Karpas-422 (cell line): ENCODE measurements at regions not wholly inside any gene's neighbourhood (a gene's known extent, or its start where the extent isn't known, plus 50 kb on each side); places are given as distances from the start of the nearest gene placed in this dataset.

ENCODE experiments used
- DNase-seq: peaks from one replicate; pipeline ENCODE4 v3.0.0-alpha.2; 2015
- H2AFZ ChIP-seq: fragments of 200-600 bp; sonication (generic); 2 replicates; pipeline ENCODE4 v1.6.1; 2014; ENCODE audit warnings: antibody characterized with exemption, low read length, mixed read lengths
- H3K27ac ChIP-seq: fragments of 200-600 bp; sonication (generic); 2 replicates; pipeline ENCODE4 v1.5.1; 2014; ENCODE audit warnings: mild to moderate bottlenecking, low read length, moderate library complexity
- H3K27me3 ChIP-seq: fragments of 200-600 bp; sonication (generic); 2 replicates; pipeline ENCODE4 v1.6.1; 2014; ENCODE audit warnings: low read length, mixed read lengths
- H3K36me3 ChIP-seq: fragments of 200-600 bp; sonication (generic); 2 replicates; pipeline ENCODE4 v1.6.1; 2014; ENCODE audit warnings: low read length, mixed read lengths; ENCODE audit not compliant: insufficient read depth
- H3K4me1 ChIP-seq: fragments of 200-600 bp; sonication (generic); 2 replicates; pipeline ENCODE4 v1.6.1; 2014; ENCODE audit warnings: mild to moderate bottlenecking, low read length, mixed read lengths
- H3K4me2 ChIP-seq: fragments of 200-600 bp; sonication (generic); 2 replicates; pipeline ENCODE4 v1.6.1; 2014; ENCODE audit warnings: low read length, low read depth, mild to moderate bottlenecking; ENCODE audit not compliant: poor library complexity, severe bottlenecking
- H3K4me3 ChIP-seq: fragments of 200-600 bp; sonication (generic); 2 replicates; pipeline ENCODE4 v1.5.1; 2014; ENCODE audit warnings: mild to moderate bottlenecking, antibody characterized with exemption, low read length, mixed read lengths
- H3K79me2 ChIP-seq: fragments of 200-600 bp; sonication (generic); 2 replicates; pipeline ENCODE4 v1.6.1; 2014; ENCODE audit warnings: mild to moderate bottlenecking, low read length, mixed read lengths
- H3K9ac ChIP-seq: fragments of 200-600 bp; sonication (generic); 2 replicates; pipeline ENCODE4 v1.6.0; 2014; ENCODE audit warnings: low read length
- H3K9me2 ChIP-seq: fragments of 200-600 bp; sonication (generic), shearing (Covaris generic); replicated peaks from 2 replicates; pipeline ENCODE4 v1.6.0; 2014; ENCODE audit warnings: mild to moderate bottlenecking, low read length, moderate library complexity; ENCODE audit not compliant: insufficient read depth
- H3K9me3 ChIP-seq: fragments of 300-700, 200-600 bp; sonication (generic); 2 replicates; pipeline ENCODE4 v1.6.1; 2014; ENCODE audit warnings: low read length, mixed read lengths
- H4K20me1 ChIP-seq: fragments of 200-600 bp; sonication (generic); 2 replicates; pipeline ENCODE4 v1.6.1; 2014; ENCODE audit warnings: mild to moderate bottlenecking, antibody characterized with exemption, low read length, low read depth; ENCODE audit not compliant: insufficient read depth

DNA sequence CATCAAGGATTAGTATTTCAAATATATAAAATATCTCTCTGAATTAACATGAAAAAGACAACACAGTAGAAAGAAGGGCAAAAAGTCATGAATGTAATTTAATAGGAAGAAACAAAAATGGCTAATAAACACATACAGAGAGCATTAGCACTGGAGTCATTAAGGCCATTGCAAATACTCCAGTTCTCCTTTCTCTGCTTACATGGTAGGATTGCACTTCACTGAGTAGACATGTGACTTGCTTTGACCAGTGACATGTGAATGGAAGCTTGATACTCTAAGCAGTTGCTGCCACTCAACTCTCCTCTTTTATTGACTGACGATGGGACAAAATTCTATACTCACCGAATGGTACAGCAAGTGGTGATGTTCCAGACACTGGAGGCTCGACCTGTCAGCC lies 153.9 kb upstream of the LGALSL start:
- no peak for DNase-seq
- no peak overlapping the region for H3K9ac ChIP-seq
- H3K36me3 ChIP-seq, result no peaks in the 10 kb centered on the region
- no peaks in the 10 kb centered on the region for H4K20me1 ChIP-seq
- H3K27me3 ChIP-seq, result no peaks in the 10 kb centered on the region
- no peaks in the 10 kb centered on the region for H3K9me3 ChIP-seq
- H3K4me1 ChIP-seq, result no peaks in the 10 kb centered on the region
- no peak overlapping the region for H2AFZ ChIP-seq
- H3K4me3 ChIP-seq, result no peak overlapping the region
- no peak overlapping the region for H3K27ac ChIP-seq
- no peak overlapping the region for H3K4me2 ChIP-seq
- H3K79me2 ChIP-seq, result no peaks in the 10 kb centered on the region
- no peaks in the 10 kb centered on the region for H3K9me2 ChIP-seq

DNA sequence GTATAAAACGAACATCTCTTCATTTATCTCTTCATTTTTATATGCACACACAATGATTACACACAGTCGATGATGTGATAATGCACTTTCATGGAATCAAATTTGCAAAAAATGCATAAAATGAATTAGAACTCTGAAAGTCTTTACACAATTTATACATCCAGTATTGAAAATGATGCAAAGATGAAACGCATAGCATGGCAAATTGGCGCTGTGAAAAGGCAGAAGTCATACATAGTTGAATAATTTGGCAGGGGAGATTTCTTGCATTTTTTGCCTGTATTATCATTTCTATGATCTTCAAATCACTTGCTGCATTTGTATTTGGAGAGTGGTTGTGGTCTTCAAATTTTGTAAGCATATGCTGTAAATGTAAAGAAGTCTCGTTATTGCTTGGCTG lies 150.7 kb upstream of the LGALSL start:
- no peaks in the 10 kb centered on the region for H3K9me3 ChIP-seq
- no peaks in the 10 kb centered on the region for H3K36me3 ChIP-seq
- H3K4me1 ChIP-seq, result no peaks in the 10 kb centered on the region
- H3K9ac ChIP-seq, result no peak overlapping the region
- no peak overlapping the region for H2AFZ ChIP-seq
- H3K79me2 ChIP-seq, result no peaks in the 10 kb centered on the region
- no peak overlapping the region for H3K4me2 ChIP-seq
- H3K27ac ChIP-seq, result no peak overlapping the region
- no peak overlapping the region for H3K4me3 ChIP-seq
- no peaks in the 10 kb centered on the region for H4K20me1 ChIP-seq
- no peaks in the 10 kb centered on the region for H3K27me3 ChIP-seq
- no peak for DNase-seq
- no peaks in the 10 kb centered on the region for H3K9me2 ChIP-seq

DNA sequence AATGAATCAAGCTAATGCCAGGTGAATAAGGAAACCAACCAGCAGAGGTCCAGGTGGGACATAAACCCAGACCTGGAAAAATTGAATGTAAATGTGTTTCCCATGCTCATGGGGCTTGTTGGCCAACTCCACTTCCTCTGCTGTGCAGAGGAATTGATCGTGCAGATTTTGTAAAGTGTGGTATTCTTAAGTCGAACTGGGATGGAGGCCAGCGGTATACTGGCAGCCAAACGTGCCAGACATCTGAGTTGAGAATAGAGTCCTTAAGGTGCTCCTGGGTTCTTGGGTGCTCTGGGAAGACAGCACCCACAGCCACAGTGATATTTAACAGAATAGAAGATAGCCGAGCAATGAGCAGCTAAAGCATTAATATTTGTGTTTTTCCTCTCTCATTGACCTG lies 146.5 kb upstream of the LGALSL start:
- H3K4me3 ChIP-seq, result no peak overlapping the region
- no peaks in the 10 kb centered on the region for H3K79me2 ChIP-seq
- no peaks in the 10 kb centered on the region for H3K36me3 ChIP-seq
- H2AFZ ChIP-seq, result no peak overlapping the region
- H3K27me3 ChIP-seq, result no peaks in the 10 kb centered on the region
- no peaks in the 10 kb centered on the region for H3K9me2 ChIP-seq
- no peak for DNase-seq
- H3K9me3 ChIP-seq, result no peaks in the 10 kb centered on the region
- H3K4me1 ChIP-seq, result peaks cover 5% of the 10 kb centered on the region
- H3K9ac ChIP-seq, result no peak overlapping the region
- H3K27ac ChIP-seq, result no peak overlapping the region
- no peaks in the 10 kb centered on the region for H4K20me1 ChIP-seq
- no peak overlapping the region for H3K4me2 ChIP-seq

DNA sequence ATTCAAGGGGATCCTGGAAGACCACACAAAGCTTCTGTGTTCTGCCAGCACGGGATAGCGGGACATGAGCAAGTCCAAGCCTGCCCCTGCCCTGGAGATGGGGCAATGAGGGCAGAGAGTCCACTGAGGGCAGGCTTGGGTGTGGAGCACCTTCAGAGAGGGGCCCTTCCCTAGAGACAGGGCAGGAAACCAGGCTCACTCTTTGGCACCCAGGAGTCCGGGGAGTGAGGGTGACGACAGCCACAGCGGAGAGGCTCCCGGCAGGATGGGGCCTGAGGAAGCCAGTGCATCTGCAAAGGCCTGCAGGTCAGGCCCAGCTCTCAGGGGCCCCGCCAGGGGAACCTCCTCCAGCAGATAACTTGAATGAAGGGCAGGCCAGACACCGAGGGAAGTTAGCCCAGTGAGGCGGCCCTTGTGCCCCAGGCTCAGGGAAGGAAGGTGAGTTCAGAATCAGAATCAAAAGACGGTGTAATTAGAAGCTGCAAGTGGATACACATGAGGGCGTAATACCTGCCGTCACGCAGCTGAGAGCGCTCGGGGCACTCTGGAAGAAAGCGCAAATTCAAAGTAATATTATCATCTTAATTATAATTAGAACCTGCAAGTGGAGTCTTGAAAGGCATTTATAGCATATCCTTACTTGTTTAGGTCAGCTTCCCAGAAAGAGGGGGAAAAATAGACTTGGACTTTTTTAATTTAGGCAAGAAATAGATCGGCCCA lies 142.6 kb upstream of the LGALSL start:
- H3K36me3 ChIP-seq, result no peaks in the 10 kb centered on the region
- no peaks in the 10 kb centered on the region for H3K9me3 ChIP-seq
- no peak overlapping the region for H3K4me2 ChIP-seq
- DNase-seq, result no peak
- no peaks in the 10 kb centered on the region for H3K9me2 ChIP-seq
- no peaks in the 10 kb centered on the region for H4K20me1 ChIP-seq
- H3K9ac ChIP-seq, result no peak overlapping the region
- no peaks in the 10 kb centered on the region for H3K27me3 ChIP-seq
- H3K4me3 ChIP-seq, result no peak overlapping the region
- no peak overlapping the region for H3K27ac ChIP-seq
- H3K79me2 ChIP-seq, result no peaks in the 10 kb centered on the region
- H3K4me1 ChIP-seq, result peaks cover 8% of the 10 kb centered on the region
- no peak overlapping the region for H2AFZ ChIP-seq

DNA sequence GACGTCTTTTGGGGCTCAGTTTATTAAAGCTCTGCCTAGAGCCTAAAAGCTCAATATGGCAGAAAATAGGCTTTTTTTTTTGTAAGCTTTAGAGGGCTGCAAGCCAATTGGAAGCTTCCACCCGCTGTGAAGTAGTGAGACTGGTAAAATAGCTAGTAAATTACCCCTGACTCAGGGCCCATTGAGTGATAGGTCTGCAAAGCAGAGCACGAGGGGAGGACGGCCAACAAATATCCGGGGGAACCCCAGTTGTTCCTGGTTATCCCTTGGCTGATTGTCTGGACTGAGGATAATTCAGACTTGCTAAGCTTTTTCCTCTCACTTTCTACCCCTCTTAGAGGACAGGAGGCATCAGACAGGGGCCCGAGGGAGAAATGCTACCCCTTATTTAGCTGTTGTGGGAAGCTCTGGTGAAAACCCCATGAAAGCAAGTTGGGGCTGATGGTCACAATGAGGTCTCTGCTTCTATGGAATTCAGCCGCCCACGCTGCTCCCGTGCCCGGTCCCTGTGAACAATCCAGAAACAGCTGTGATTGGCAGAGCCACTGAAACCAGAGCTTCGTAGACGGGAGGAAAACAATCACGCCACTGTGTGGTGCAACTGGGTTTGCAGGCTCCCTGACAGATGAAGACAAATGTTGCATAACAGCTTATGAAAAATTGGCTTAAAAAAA lies 141.9 kb upstream of the LGALSL start:
- H3K27me3 ChIP-seq, result no peaks in the 10 kb centered on the region
- peak overlapping the region; percentile 53; the same call in 1 of the 2 replicates for H2AFZ ChIP-seq
- H3K4me1 ChIP-seq, result peaks cover 8% of the 10 kb centered on the region
- no peak overlapping the region for H3K9ac ChIP-seq
- no peaks in the 10 kb centered on the region for H3K79me2 ChIP-seq
- no peaks in the 10 kb centered on the region for H3K36me3 ChIP-seq
- peak overlapping the region; percentile 30 for H3K4me2 ChIP-seq
- H3K9me2 ChIP-seq, result no peaks in the 10 kb centered on the region
- DNase-seq, result peak; percentile 76
- no peak overlapping the region; the same call in 1 of the 2 replicates for H3K4me3 ChIP-seq
- no peaks in the 10 kb centered on the region for H3K9me3 ChIP-seq
- no peaks in the 10 kb centered on the region for H4K20me1 ChIP-seq
- H3K27ac ChIP-seq, result no peak overlapping the region

DNA sequence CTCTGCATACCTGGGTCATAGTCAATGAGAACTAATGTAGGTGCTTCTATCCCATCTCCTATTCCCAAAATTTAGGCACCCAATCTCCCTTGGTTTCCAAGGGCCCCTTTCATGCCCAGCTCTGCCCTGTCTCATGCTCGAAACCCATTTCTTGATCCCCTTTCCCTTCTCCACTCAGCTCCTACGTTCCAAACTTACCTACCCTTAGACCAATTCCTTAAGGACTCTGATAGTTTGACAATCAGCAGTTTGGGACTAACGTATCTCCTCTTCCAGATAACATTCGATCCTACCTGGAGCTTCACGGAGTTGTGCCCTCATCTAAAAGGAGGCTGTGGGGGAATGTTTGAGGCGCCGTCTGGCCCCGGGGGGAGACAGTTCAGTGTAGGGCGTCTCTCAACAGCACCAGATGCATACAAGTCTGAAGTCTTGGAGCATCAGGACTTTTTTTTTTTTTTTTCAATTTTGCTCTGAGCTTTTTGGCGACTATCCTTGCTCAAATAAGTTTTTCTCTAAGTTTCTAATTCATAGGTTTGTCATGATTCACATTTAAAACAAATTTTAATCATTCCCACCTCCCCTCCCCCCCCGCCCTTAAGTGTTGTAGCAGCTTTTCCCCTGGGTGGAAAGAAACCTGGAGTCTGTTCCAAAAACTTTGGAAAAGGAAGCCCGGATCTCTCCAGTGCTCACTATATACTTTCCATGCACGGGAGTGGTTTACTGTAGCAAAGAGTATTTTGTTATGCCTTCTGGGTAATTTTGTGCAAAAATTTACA lies 141.2 kb upstream of the LGALSL start:
- Histone ChIP-seq H3K27ac (no peak overlapping the region), H3K4me2 (no peak overlapping the region), H3K27me3 (no peaks in the 10 kb centered on the region), H4K20me1 (no peaks in the 10 kb centered on the region), H3K36me3 (no peaks in the 10 kb centered on the region), H3K4me1 (peaks cover 8% of the 10 kb centered on the region), H3K9ac (no peak overlapping the region), H3K9me2 (no peaks in the 10 kb centered on the region), H3K4me3 (no peak overlapping the region), H3K9me3 (no peaks in the 10 kb centered on the region), H3K79me2 (no peaks in the 10 kb centered on the region), H2AFZ (no peak overlapping the region)
- DNase-seq, result no peak

DNA sequence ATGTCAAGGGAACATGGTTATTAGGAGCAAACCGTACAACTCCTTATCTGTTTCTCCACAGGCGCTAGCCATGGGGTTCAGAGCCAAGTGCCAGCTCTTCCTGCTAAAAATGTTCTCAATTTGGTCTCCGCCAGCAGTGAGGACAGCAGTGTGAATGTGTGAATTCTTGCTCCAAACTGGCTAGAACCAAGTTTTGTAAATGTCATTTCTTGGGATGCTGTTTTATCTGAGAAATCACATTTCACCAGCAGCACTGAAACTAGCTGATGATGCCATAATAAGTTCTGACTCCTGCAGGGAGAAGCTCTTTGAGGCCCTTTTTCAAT lies 140.6 kb upstream of the LGALSL start:
- no peaks in the 10 kb centered on the region for H3K9me3 ChIP-seq
- H3K9me2 ChIP-seq, result no peaks in the 10 kb centered on the region
- H3K4me1 ChIP-seq, result peaks cover 11% of the 10 kb centered on the region
- H3K79me2 ChIP-seq, result no peaks in the 10 kb centered on the region
- no peak overlapping the region for H3K9ac ChIP-seq
- no peak overlapping the region for H3K4me2 ChIP-seq
- H3K27me3 ChIP-seq, result no peaks in the 10 kb centered on the region
- H3K36me3 ChIP-seq, result no peaks in the 10 kb centered on the region
- no peak overlapping the region for H2AFZ ChIP-seq
- H3K4me3 ChIP-seq, result no peak overlapping the region
- DNase-seq, result no peak
- no peaks in the 10 kb centered on the region for H4K20me1 ChIP-seq
- no peak overlapping the region for H3K27ac ChIP-seq

DNA sequence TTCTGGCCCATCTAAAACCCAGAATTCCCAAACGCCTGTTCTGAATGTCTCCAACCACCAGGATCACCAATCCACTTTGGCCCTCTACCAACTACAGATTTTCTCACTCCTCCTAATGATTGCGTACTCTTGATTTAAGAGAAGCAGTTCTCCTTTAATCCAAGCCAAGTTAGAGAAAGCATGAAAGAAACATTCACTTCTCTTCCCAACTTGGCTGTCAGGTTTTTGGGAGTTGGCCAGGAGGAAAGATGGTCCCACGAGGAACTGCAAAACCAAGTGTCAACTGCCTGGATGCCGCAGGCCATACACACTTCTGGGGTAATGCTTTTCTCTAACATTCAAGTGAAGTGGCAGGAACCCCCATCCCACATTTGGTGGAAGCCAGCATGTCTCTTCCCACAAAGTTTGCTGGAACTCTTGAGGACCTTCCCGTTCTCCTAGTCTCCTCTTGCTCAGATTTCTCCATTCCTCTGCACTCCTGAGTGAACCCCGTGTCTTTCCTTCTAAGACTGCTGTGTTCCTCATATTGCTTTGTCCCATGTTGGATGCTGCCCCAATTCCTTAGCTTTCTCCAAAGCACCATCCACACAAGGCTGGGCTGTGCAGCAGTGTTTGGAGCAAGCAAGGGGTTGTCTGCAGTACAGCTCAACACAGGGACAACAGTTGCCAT lies 138.5 kb upstream of the LGALSL start:
- Histone ChIP-seq H3K4me2 (no peak overlapping the region), H3K36me3 (no peaks in the 10 kb centered on the region), H3K27ac (no peak overlapping the region), H3K4me3 (no peak overlapping the region), H2AFZ (no peak overlapping the region), H3K79me2 (no peaks in the 10 kb centered on the region), H3K27me3 (no peaks in the 10 kb centered on the region), H3K9me2 (no peaks in the 10 kb centered on the region), H3K9me3 (no peaks in the 10 kb centered on the region), H4K20me1 (no peaks in the 10 kb centered on the region), H3K4me1 (peaks cover 12% of the 10 kb centered on the region), H3K9ac (no peak overlapping the region)
- no peak for DNase-seq
